Body of pancreas (tissue), 4 donors: ENCODE measurements at regions not wholly inside any gene's neighbourhood (a gene's known extent, or its start where the extent isn't known, plus 50 kb on each side); places are given as distances from the start of the nearest gene placed in this dataset.
A peak's percentile ranks its signal among the peaks of the same experiment; 100 is the strongest.

ENCODE experiments used
- ATAC-seq: fragments of 150-250 bp; one replicate; pipeline ENCODE4 v1.9.1; 2016
- DNase-seq, 4 donors: peaks; one replicate each; pipeline ENCODE4 v3.0.0-alpha.2; 2019
- H3K27ac ChIP-seq, 4 donors: fragments of 200-600 bp; sonication (generic); 1 replicate in 3 of 4; 2 replicates in 1 of 4; pipeline versions ENCODE4 v1.5.1 to v1.6.1; 2016 to 2019; ENCODE audit warnings: mild to moderate bottlenecking in 1 of 4, mixed read lengths in 1 of 4, moderate library complexity in 1 of 4
- H3K27me3 ChIP-seq, 2 donors: fragments of 200-600 bp; sonication (generic); one replicate each; pipeline ENCODE4 v1.6.0; 2016; ENCODE audit warnings: mild to moderate bottlenecking in 1 of 2
- H3K36me3 ChIP-seq, 2 donors: fragments of 200-600 bp; sonication (generic); replicated peaks in 1 of 2; 2 replicates each; pipeline ENCODE4 v1.5.1; 2016; ENCODE audit warnings: low read depth in 2 of 2; ENCODE audit not compliant: insufficient read depth in 1 of 2
- H3K4me1 ChIP-seq: fragments of 200-600 bp; sonication (generic); one replicate; pipeline ENCODE4 v1.6.0; 2016
- H3K4me3 ChIP-seq, 2 donors: fragments of 200-600 bp; sonication (generic); 1 replicate in 1 of 2; 2 replicates in 1 of 2; pipeline ENCODE4 v1.5.1; 2016 to 2019
- H3K9me3 ChIP-seq, 3 donors: fragments of 200-600 bp; sonication (generic); 1 replicate in 2 of 3; 2 replicates in 1 of 3; pipeline ENCODE4 v1.5.1; 2016
- CTCF ChIP-seq, 7 experiments: fragments of 450-650 bp in 4 of 7; fragments of 200-600 bp in 3 of 7; sonication (generic) in 3 of 7; IDR thresholded peaks; one replicate each; pipeline ENCODE4 v1.5.1; 2016 to 2019; ENCODE audit warnings: antibody characterized with exemption in 7 of 7
- POLR2A ChIP-seq, 3 donors: fragments of 450-650 bp; IDR thresholded peaks; one replicate each; pipeline ENCODE4 v1.6.1; 2016; ENCODE audit warnings: antibody characterized with exemption in 3 of 3, mild to moderate bottlenecking in 2 of 3
- WGBS, 2 donors: methylation state at CpG; one replicate each; pipeline ENCODE4 v1.1.5; 2017; 5-methylcytosine and 5-hydroxymethylcytosine counted together
- intact Hi-C: fragments of 100-400 bp; cut with DNase I; formaldehyde crosslinking; loops from one replicate; pipeline ENCODE4 v1.15.1; 2023

GRCh38 chr17:63171428-63172393 is 205.7 kb downstream of the TANC2 start:
- Histone ChIP-seq H3K4me1 (peaks cover 7% of the 10 kb centered on the region), H3K27ac (peak overlapping the region in 1 of 4 donors; percentile 57), H3K9me3 (no peaks in the 10 kb centered on the region), H3K27me3 (no peaks in the 10 kb centered on the region), H3K36me3 (no peaks in the 10 kb centered on the region), H3K4me3 (no peak overlapping the region)
- no peak for TF ChIP-seq POLR2A (IDR thresholded peaks at IDR 0.05)
- no peak for TF ChIP-seq CTCF (IDR thresholded peaks at IDR 0.05)
- no peak for DNase-seq
- intact Hi-C loops, result no loop called here
- ATAC-seq, result no peak
- WGBS, 2 donors, result 85% methylated on average over 5 of the region's 5 CpGs

- intact Hi-C loops, result no loop called here
- Histone ChIP-seq H3K9me3 (no peaks in the 10 kb centered on the region), H3K27me3 (no peaks in the 10 kb centered on the region), H3K4me3 (no peak overlapping the region), H3K4me1 (peaks cover 9% of the 10 kb centered on the region), H3K27ac (peak overlapping the region in 1 of 4 donors; percentile 37), H3K36me3 (no peaks in the 10 kb centered on the region)
- ATAC-seq (peak; percentile 40), DNase-seq (peak in 3 of 4 donors; percentile 16 to 37 (median 31))
- no peak for TF ChIP-seq CTCF (IDR thresholded peaks at IDR 0.05)
- TF ChIP-seq POLR2A (IDR thresholded peaks at IDR 0.05), result no peak
- WGBS, 2 donors, result 66 to 79% methylated on average over 1 of the region's 1 CpG
Observed at GRCh38 chr17:63173450-63173849, 207.4 kb downstream of the TANC2 start.

- Histone ChIP-seq H3K4me1 (peaks cover 14% of the 10 kb centered on the region), H3K36me3 (no peaks in the 10 kb centered on the region), H3K27me3 (no peaks in the 10 kb centered on the region), H3K9me3 (no peaks in the 10 kb centered on the region), H3K27ac (no peak overlapping the region), H3K4me3 (no peak overlapping the region)
- no peak for ATAC-seq
- 63 to 77% methylated on average over 1 of the region's 1 CpG for WGBS, 2 donors
- TF ChIP-seq POLR2A (IDR thresholded peaks at IDR 0.05), result no peak
- TF ChIP-seq CTCF (IDR thresholded peaks at IDR 0.05), result no peak
- intact Hi-C loops, result no loop called here
- no peak for DNase-seq
Observed at GRCh38 chr17:63173903-63174302, 207.9 kb downstream of the TANC2 start.

- Histone ChIP-seq H3K4me3 (no peak overlapping the region), H3K27me3 (no peaks in the 10 kb centered on the region), H3K27ac (no peak overlapping the region), H3K36me3 (no peaks in the 10 kb centered on the region), H3K4me1 (peaks cover 8% of the 10 kb centered on the region), H3K9me3 (no peaks in the 10 kb centered on the region)
- DNase-seq (no peak), ATAC-seq (no peak)
- intact Hi-C loops, result no loop called here
- TF ChIP-seq POLR2A (IDR thresholded peaks at IDR 0.05), result no peak
- TF ChIP-seq CTCF (IDR thresholded peaks at IDR 0.05), result no peak
- whole genome bisulfite sequencing, 2 donors, result 19% methylated on average over 2 of the region's 2 CpGs
Observed at GRCh38 chr17:63178530-63178929, 212.5 kb downstream of the TANC2 start.
